ENCODE measurements at regions not wholly inside any gene's neighbourhood (a gene's known extent, or its start where the extent isn't known, plus 50 kb on each side); places are given as distances from the start of the nearest gene placed in this dataset.

- TF ChIP-seq, protein P1, sequence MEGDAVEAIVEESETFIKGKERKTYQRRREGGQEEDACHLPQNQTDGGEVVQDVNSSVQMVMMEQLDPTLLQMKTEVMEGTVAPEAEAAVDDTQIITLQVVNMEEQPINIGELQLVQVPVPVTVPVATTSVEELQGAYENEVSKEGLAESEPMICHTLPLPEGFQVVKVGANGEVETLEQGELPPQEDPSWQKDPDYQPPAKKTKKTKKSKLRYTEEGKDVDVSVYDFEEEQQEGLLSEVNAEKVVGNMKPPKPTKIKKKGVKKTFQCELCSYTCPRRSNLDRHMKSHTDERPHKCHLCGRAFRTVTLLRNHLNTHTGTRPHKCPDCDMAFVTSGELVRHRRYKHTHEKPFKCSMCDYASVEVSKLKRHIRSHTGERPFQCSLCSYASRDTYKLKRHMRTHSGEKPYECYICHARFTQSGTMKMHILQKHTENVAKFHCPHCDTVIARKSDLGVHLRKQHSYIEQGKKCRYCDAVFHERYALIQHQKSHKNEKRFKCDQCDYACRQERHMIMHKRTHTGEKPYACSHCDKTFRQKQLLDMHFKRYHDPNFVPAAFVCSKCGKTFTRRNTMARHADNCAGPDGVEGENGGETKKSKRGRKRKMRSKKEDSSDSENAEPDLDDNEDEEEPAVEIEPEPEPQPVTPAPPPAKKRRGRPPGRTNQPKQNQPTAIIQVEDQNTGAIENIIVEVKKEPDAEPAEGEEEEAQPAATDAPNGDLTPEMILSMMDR (IDR thresholded peaks at IDR 0.05), result no peak
- TF ChIP-seq POLR2A (IDR thresholded peaks at IDR 0.05), result no peak
Measured at GRCh38 chr14:89040080-89040459, 215.6 kb downstream of the TTC8 start.

Data from esophagus squamous epithelium (tissue), 4 donors.